SU-DHL-6 (cell line): ENCODE measurements at regions not wholly inside any gene's neighbourhood (a gene's known extent, or its start where the extent isn't known, plus 50 kb on each side); places are given as distances from the start of the nearest gene placed in this dataset.

Experiments
- H2AFZ ChIP-seq: fragments of 200-600 bp; sonication (generic); 2 replicates; pipeline ENCODE4 v1.6.1; 2014; ENCODE audit warnings: low read depth, mild to moderate bottlenecking, moderate library complexity, mixed read lengths, antibody characterized with exemption, low read length; ENCODE audit not compliant: severe bottlenecking
- H3F3A ChIP-seq: fragments of 200-600 bp; shearing (Covaris generic); 2 replicates; pipeline ENCODE4 v1.6.0; 2016; ENCODE audit warnings: antibody characterized with exemption, mild to moderate bottlenecking; ENCODE audit not compliant: insufficient read depth
- H3K27ac ChIP-seq: fragments of 200-600 bp; sonication (generic); 2 replicates; pipeline ENCODE4 v1.5.1; 2016; ENCODE audit warnings: low read depth, mild to moderate bottlenecking, low read length, moderate library complexity, mixed read lengths
- H3K27me3 ChIP-seq: fragments of 200-600 bp; sonication (generic), shearing (Covaris generic); 2 replicates; pipeline ENCODE4 v1.6.0; 2014; ENCODE audit warnings: mild to moderate bottlenecking, low read length
- H3K36me3 ChIP-seq: fragments of 200-600 bp; sonication (generic); 2 replicates; pipeline ENCODE4 v1.6.1; 2014; ENCODE audit warnings: mild to moderate bottlenecking, low read length, mixed read lengths
- H3K4me2 ChIP-seq: fragments of 300-600, 200-600 bp; shearing (Covaris generic), sonication (generic); 2 replicates; pipeline ENCODE4 v1.6.0; 2014; ENCODE audit warnings: low read length, low read depth, mild to moderate bottlenecking; ENCODE audit not compliant: poor library complexity, severe bottlenecking
- H3K4me3 ChIP-seq: fragments of 200-600 bp; sonication (generic); 2 replicates; pipeline ENCODE4 v1.5.1; 2014; ENCODE audit warnings: antibody characterized with exemption, low read length, mild to moderate bottlenecking, mixed read lengths; ENCODE audit not compliant: insufficient read depth, poor library complexity, severe bottlenecking
- H3K79me2 ChIP-seq: fragments of 200-600 bp; sonication (generic); 2 replicates; pipeline ENCODE4 v1.6.1; 2014; ENCODE audit warnings: mild to moderate bottlenecking, low read length, moderate library complexity; ENCODE audit not compliant: insufficient read depth
- H3K9ac ChIP-seq: fragments of 200-600 bp; sonication (generic); 2 replicates; pipeline ENCODE4 v1.7.0; 2014; ENCODE audit warnings: mild to moderate bottlenecking, low read length
- H3K9me2 ChIP-seq: fragments of 200-600 bp; sonication (generic); replicated peaks from 2 replicates; pipeline ENCODE4 v1.6.1; 2014; ENCODE audit warnings: low read length; ENCODE audit not compliant: insufficient read depth
- H3K9me3 ChIP-seq: fragments of 200-600 bp; sonication (generic); 2 replicates; pipeline ENCODE4 v1.6.1; 2014; ENCODE audit warnings: low read length, mixed read lengths; ENCODE audit not compliant: insufficient read depth
- H4K20me1 ChIP-seq: fragments of 200-600 bp; sonication (generic); 2 replicates; pipeline ENCODE4 v1.6.1; 2014; ENCODE audit warnings: low read depth, mild to moderate bottlenecking, antibody characterized with exemption, low read length, moderate library complexity, mixed read lengths
- EZH2phosphoT487 ChIP-seq: fragments of 200-600 bp; sonication (generic), shearing (Covaris generic); conservative IDR thresholded peaks from 2 replicates; pipeline ENCODE4 v1.6.1; 2018; ENCODE audit warnings: mild to moderate bottlenecking, antibody characterized with exemption, low read length, moderate library complexity, mixed read lengths
- TF ChIP-seq, protein P1 (sequence below): fragments of 200-600 bp; sonication (generic); IDR thresholded peaks from one replicate; pipeline ENCODE4 v1.5.1; 2017; ENCODE audit warnings: antibody characterized with exemption, mild to moderate bottlenecking, low read length, moderate library complexity; ENCODE audit not compliant: insufficient read depth, poor library complexity, severe bottlenecking

DNA sequence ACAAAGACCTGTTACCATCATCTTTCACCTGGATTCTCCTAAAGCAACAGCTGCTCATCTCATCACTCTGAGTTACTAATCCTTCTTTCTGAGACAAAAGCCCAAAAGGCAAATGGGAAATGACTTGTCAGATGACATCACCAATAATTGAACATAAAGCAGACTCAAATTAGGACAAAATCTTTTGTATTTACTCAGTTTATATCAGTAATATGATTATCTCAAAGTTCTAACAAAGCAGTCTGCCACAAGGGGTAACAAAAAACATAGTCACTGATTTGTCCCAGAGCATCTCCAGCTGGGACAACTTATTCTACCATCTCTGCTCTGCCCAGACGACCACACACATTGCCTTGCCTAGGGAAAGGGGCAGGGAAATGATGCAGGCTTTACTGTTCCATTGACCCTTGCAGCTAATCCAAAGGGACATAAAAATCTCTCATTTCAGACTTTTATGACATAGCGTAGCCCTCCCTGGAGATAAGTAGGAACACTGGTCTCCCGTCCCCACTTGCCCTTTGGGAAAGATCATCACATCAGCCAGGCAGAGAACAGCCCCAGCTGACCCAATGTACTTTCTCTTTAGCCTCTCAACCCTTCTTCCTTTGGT lies 249.5 kb upstream of the PTGER4 start:
- H3K4me2 ChIP-seq: no peak overlapping the region
- H3F3A ChIP-seq: no peaks in the 10 kb centered on the region
- H2AFZ ChIP-seq: no peak overlapping the region
- no peaks in the 10 kb centered on the region for H4K20me1 ChIP-seq
- H3K9ac ChIP-seq: no peak overlapping the region
- no peak overlapping the region for H3K4me3 ChIP-seq
- H3K27me3 ChIP-seq: no peaks in the 10 kb centered on the region
- H3K9me3 ChIP-seq: no peaks in the 10 kb centered on the region
- H3K9me2 ChIP-seq: no peaks in the 10 kb centered on the region
- H3K27ac ChIP-seq: no peak overlapping the region
- TF ChIP-seq, protein P1, sequence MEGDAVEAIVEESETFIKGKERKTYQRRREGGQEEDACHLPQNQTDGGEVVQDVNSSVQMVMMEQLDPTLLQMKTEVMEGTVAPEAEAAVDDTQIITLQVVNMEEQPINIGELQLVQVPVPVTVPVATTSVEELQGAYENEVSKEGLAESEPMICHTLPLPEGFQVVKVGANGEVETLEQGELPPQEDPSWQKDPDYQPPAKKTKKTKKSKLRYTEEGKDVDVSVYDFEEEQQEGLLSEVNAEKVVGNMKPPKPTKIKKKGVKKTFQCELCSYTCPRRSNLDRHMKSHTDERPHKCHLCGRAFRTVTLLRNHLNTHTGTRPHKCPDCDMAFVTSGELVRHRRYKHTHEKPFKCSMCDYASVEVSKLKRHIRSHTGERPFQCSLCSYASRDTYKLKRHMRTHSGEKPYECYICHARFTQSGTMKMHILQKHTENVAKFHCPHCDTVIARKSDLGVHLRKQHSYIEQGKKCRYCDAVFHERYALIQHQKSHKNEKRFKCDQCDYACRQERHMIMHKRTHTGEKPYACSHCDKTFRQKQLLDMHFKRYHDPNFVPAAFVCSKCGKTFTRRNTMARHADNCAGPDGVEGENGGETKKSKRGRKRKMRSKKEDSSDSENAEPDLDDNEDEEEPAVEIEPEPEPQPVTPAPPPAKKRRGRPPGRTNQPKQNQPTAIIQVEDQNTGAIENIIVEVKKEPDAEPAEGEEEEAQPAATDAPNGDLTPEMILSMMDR: no peak
- no peak for TF ChIP-seq EZH2phosphoT487
- no peaks in the 10 kb centered on the region for H3K36me3 ChIP-seq
- no peaks in the 10 kb centered on the region for H3K79me2 ChIP-seq

DNA sequence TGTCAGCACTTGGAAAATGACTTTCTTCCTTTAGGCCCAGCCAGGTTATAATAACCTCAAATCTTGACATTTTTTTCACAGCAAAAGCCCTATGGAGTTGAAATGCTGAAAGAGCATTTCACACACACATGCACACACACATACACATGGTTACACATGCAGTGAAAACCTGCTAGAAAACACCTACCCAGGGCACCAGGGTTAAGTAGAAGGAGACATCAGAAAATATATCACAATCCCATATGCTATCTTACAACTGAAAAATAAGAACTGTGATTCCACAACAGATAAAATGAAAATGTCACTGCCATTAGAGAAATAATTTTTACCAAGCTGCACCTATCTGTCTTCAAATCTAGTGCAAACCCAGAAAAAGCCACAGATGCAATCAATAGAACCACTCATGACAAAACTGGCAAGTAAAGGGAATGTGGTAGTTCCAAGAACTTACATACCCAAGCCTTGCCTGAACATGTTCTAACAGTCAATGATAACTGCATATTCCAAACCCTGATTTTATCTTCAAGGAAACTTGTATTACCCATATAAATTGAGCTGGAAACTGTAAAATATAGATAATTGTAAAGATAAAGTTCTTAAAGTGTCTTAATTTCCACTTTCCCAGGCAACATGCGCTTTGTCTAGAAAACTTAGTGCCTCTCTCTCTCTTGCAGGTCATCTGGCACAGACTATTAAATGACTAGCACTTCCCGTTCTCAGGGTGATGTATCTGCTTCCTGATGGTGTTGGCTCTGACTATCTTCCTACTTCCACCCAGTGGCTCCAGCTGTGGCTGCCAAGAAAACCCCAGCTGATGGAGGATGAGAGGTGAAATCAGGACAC lies 250.2 kb upstream of the PTGER4 start:
- no peaks in the 10 kb centered on the region for H3K27me3 ChIP-seq
- no peak overlapping the region for H3K9ac ChIP-seq
- no peaks in the 10 kb centered on the region for H3F3A ChIP-seq
- no peaks in the 10 kb centered on the region for H3K36me3 ChIP-seq
- no peaks in the 10 kb centered on the region for H3K9me2 ChIP-seq
- H3K9me3 ChIP-seq: no peaks in the 10 kb centered on the region
- H3K4me2 ChIP-seq: no peak overlapping the region
- TF ChIP-seq EZH2phosphoT487: no peak
- TF ChIP-seq, protein P1: no peak
- H3K27ac ChIP-seq: no peak overlapping the region
- no peaks in the 10 kb centered on the region for H3K79me2 ChIP-seq
- no peak overlapping the region for H3K4me3 ChIP-seq
- H4K20me1 ChIP-seq: no peaks in the 10 kb centered on the region
- H2AFZ ChIP-seq: no peak overlapping the region

DNA sequence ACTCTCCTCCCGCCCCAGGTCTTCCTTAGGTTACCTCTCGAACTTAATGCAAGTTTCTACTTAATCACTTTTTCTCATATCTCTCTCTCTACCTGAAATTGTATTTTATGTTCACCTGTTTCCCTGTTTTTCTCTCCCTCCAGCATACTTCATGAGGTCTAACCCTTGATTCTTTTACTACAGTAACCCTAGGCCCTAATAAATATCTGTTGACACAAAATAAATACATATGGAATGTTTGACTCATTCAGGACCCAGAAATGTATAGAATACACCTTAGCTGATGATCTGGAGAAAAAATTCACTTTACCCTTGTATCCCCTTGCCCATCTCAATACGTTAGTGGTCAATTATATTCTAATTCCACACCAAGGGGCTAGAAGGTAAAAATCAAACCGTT lies 250.9 kb upstream of the PTGER4 start:
- no peak overlapping the region for H2AFZ ChIP-seq
- no peak overlapping the region for H3K9ac ChIP-seq
- H3K27ac ChIP-seq: no peak overlapping the region
- no peaks in the 10 kb centered on the region for H4K20me1 ChIP-seq
- H3K27me3 ChIP-seq: no peaks in the 10 kb centered on the region
- H3K9me2 ChIP-seq: no peaks in the 10 kb centered on the region
- TF ChIP-seq EZH2phosphoT487: no peak
- TF ChIP-seq, protein P1: no peak
- H3K4me3 ChIP-seq: no peak overlapping the region
- H3F3A ChIP-seq: no peaks in the 10 kb centered on the region
- no peak overlapping the region for H3K4me2 ChIP-seq
- no peaks in the 10 kb centered on the region for H3K79me2 ChIP-seq
- H3K9me3 ChIP-seq: no peaks in the 10 kb centered on the region
- no peaks in the 10 kb centered on the region for H3K36me3 ChIP-seq
